Activated B cell treated with CpG ODN at 0.5 μM for 24 hours (primary cell): ENCODE measurements at regions not wholly inside any gene's neighbourhood (a gene's known extent, or its start where the extent isn't known, plus 50 kb on each side); places are given as distances from the start of the nearest gene placed in this dataset.

Experiments
- ATAC-seq: fragments of 200-7000 bp; cut with Tn5 transposase; one replicate; pipeline ENCODE4 v1.10.0; 2021; ENCODE audit warnings: low read depth, mild to moderate bottlenecking, moderate library complexity
- CTCF ChIA-PET: fragments of 350-600 bp; sonication (Branson Sonifier 250); formaldehyde crosslinking; loops from one replicate; lab custom pipeline; 2021; ENCODE audit warnings: antibody characterized with exemption; lab: Charles Lee
- POLR2A ChIA-PET: fragments of 350-600 bp; sonication (Branson Sonifier 250); formaldehyde crosslinking; loops from one replicate; lab custom pipeline; 2021; ENCODE audit warnings: antibody characterized with exemption; lab: Charles Lee
- DNase-seq: peaks from one replicate; pipeline ENCODE4 v3.0.0; 2022
- H3K27ac Mint-ChIP-seq: one replicate; pipeline ENCODE4 v1.8.0; 2020; ENCODE audit warnings: mixed read lengths
- H3K27me3 Mint-ChIP-seq: one replicate; pipeline ENCODE4 v1.8.0; 2021; ENCODE audit warnings: mixed read lengths
- H3K36me3 Mint-ChIP-seq: one replicate; pipeline ENCODE4 v1.8.0; 2021; ENCODE audit warnings: low read depth, mixed read lengths
- H3K4me1 Mint-ChIP-seq: one replicate; pipeline ENCODE4 v1.8.0; 2021; ENCODE audit warnings: mixed read lengths
- H3K4me3 Mint-ChIP-seq: one replicate; pipeline ENCODE4 v1.8.0; 2020; ENCODE audit warnings: mild to moderate bottlenecking, mixed read lengths
- H3K9me3 Mint-ChIP-seq: one replicate; pipeline ENCODE4 v1.8.0; 2020; ENCODE audit warnings: mixed read lengths
- CTCF ChIP-seq: fragments of 200-600 bp; IDR thresholded peaks from one replicate; pipeline ENCODE4 v1.8.0; 2022; ENCODE audit warnings: antibody characterized with exemption, mild to moderate bottlenecking
- intact Hi-C: fragments of 100-400 bp; cut with micrococcal nuclease; formaldehyde crosslinking; loops from one replicate; pipeline ENCODE4 v1.15.1; 2024

DNA sequence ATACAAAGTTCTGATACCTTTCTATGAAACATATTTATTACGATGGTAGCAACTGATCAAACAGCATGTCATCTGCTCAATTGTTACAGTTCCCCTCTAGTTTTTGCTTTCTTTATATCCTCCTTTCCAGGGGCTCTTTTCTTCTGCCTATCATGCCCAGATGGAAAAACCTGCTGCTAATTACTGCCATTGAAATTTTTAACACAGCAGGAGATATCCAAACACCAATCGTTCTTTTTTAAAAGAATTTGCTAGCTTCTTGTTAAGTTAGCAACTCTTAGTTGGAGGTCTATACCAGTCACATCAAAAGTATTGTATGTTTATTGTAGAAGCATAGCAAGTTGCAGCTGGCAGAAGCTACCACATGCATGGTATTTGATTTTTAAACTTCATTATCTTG, 768.5 kb downstream of the NXPH1 start:
- ATAC-seq (no peak), DNase-seq (no peak)
- H3K27ac Mint-ChIP-seq = no peak overlapping the region
- no peaks in the 10 kb centered on the region for H3K27me3 Mint-ChIP-seq
- TF ChIP-seq CTCF = no peak
- peaks cover 4% of the 10 kb centered on the region for H3K9me3 Mint-ChIP-seq
- ChIA-PET POLR2A (no interaction called here), CTCF (no interaction called here)
- no peak overlapping the region for H3K4me3 Mint-ChIP-seq
- H3K36me3 Mint-ChIP-seq = no peaks in the 10 kb centered on the region
- intact Hi-C loops = no loop called here
- H3K4me1 Mint-ChIP-seq = no peaks in the 10 kb centered on the region

- no peak overlapping the region for H3K4me3 Mint-ChIP-seq
- CTCF ChIA-PET = no interaction called here
- no peak for ATAC-seq
- no peak for TF ChIP-seq CTCF
- H3K9me3 Mint-ChIP-seq = peaks cover 4% of the 10 kb centered on the region
- intact Hi-C loops = no loop called here
- no peak for DNase-seq
- H3K36me3 Mint-ChIP-seq = no peaks in the 10 kb centered on the region
- POLR2A ChIA-PET = no interaction called here
- no peaks in the 10 kb centered on the region for H3K4me1 Mint-ChIP-seq
- no peak overlapping the region for H3K27ac Mint-ChIP-seq
- no peaks in the 10 kb centered on the region for H3K27me3 Mint-ChIP-seq
Observed at GRCh38 chr7:9204571-9204970, 771.2 kb downstream of the NXPH1 start.

DNA sequence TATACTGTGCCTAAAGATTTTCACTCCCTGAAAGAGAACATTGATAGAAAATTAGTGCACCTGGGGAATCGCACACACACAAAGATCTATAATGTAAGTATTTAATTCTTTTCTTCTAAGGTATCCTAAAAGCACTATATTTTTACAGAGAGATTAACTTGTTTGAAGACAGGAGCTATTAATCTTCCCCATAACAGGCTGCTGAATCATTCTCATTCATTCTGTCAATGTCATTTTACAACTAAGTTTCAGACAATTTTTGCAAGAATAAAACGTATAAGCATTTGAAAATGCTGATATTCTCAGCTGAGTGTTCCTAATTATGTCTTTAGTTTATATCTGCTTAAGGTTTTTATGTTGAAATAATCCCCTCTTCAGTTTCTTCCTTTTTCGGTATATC, 776.7 kb downstream of the NXPH1 start:
- no peaks in the 10 kb centered on the region for H3K36me3 Mint-ChIP-seq
- intact Hi-C loops = no loop called here
- POLR2A ChIA-PET = no interaction called here
- H3K27ac Mint-ChIP-seq = no peak overlapping the region
- CTCF ChIA-PET = no interaction called here
- no peak overlapping the region for H3K4me3 Mint-ChIP-seq
- H3K4me1 Mint-ChIP-seq = no peaks in the 10 kb centered on the region
- no peak for ATAC-seq
- no peak for DNase-seq
- TF ChIP-seq CTCF = no peak
- peaks cover 10% of the 10 kb centered on the region for H3K9me3 Mint-ChIP-seq
- H3K27me3 Mint-ChIP-seq = no peaks in the 10 kb centered on the region

GRCh38 chr7:9217204-9217603, 783.8 kb downstream of the NXPH1 start:
- DNase-seq (no peak), ATAC-seq (no peak)
- no peak for TF ChIP-seq CTCF
- Mint-ChIP-seq H3K4me3 (no peak overlapping the region), H3K27ac (no peak overlapping the region), H3K9me3 (peaks cover 5% of the 10 kb centered on the region), H3K4me1 (no peaks in the 10 kb centered on the region), H3K36me3 (no peaks in the 10 kb centered on the region), H3K27me3 (no peaks in the 10 kb centered on the region)
- intact Hi-C loops = no loop called here
- ChIA-PET POLR2A (no interaction called here), CTCF (no interaction called here)

DNA sequence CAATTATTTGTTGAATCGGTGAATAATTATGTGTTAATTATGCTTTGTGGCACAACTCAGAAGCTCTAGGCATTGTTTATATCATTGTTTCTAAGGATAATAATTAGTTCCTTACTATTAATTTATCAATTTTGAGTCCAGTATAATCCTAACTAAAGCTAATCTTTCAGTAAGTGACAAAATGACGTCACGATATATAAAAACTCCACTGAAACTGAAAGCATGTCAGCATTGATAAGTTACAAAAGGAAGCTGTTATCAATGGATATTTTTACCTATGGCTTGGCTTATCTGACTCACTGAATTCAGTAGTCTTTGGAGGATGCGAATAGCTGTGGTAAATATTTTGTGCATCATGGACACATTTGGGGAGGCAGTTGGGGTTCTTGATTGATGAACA, 793.1 kb downstream of the NXPH1 start:
- ChIA-PET CTCF (no interaction called here), POLR2A (no interaction called here)
- ATAC-seq (no peak), DNase-seq (no peak)
- H3K36me3 Mint-ChIP-seq = no peaks in the 10 kb centered on the region
- no peak overlapping the region for H3K4me3 Mint-ChIP-seq
- no peaks in the 10 kb centered on the region for H3K9me3 Mint-ChIP-seq
- TF ChIP-seq CTCF = no peak
- no peak overlapping the region for H3K27ac Mint-ChIP-seq
- H3K27me3 Mint-ChIP-seq = no peaks in the 10 kb centered on the region
- intact Hi-C loops = no loop called here
- no peaks in the 10 kb centered on the region for H3K4me1 Mint-ChIP-seq
